ENCODE measurements at regions not wholly inside any gene's neighbourhood (a gene's known extent, or its start where the extent isn't known, plus 50 kb on each side); places are given as distances from the start of the nearest gene placed in this dataset.

- Histone ChIP-seq H3K36me3 (ENCODE audit: control insufficient read depth, insufficient read depth, low read length) (no peaks in the 10 kb centered on the region), H3K27ac (ENCODE audit: low read depth, low read length) (no peak overlapping the region), H3K9ac (ENCODE audit: extremely low read depth, low read length, poor library complexity, severe bottlenecking) (no peak overlapping the region), H3K9me3 (ENCODE audit: control insufficient read depth, low read length) (no peaks in the 10 kb centered on the region), H3K4me1 (ENCODE audit: control insufficient read depth, insufficient read depth, low read length) (no peaks in the 10 kb centered on the region), H3K4me3 (ENCODE audit: low read length) (no peak overlapping the region), H3K27me3 (ENCODE audit: control insufficient read depth, insufficient read depth, low read length, poor library complexity, severe bottlenecking) (no peaks in the 10 kb centered on the region)
- H3K9me3 Mint-ChIP-seq = no peaks in the 10 kb centered on the region
- no peak overlapping the region for H3K27ac Mint-ChIP-seq
- no peak overlapping the region for H3K4me3 Mint-ChIP-seq
- H3K27me3 Mint-ChIP-seq (ENCODE audit: insufficient read depth) = no peaks in the 10 kb centered on the region
- no peak for DNase-seq
- no peaks in the 10 kb centered on the region for H3K36me3 Mint-ChIP-seq (ENCODE audit: low read depth)
- peaks cover 5% of the 10 kb centered on the region for H3K4me1 Mint-ChIP-seq
- WGBS, 2 experiments (ENCODE audit: insufficient coverage in 1 of 2, insufficient read length in 1 of 2) = 66 to 75% methylated on average over 5 of the region's 5 CpGs
- TF ChIP-seq CTCF (conservative IDR thresholded peaks at IDR 0.05) = no peak
Observed at GRCh38 chr2:51293566-51294200, 261.8 kb upstream of the NRXN1 start.

GRCh38 chr2:51291762-51292551 is 260.0 kb upstream of the NRXN1 start:
- Histone ChIP-seq H3K9me3 (ENCODE audit: control insufficient read depth, low read length) (no peaks in the 10 kb centered on the region), H3K27me3 (ENCODE audit: control insufficient read depth, insufficient read depth, low read length, poor library complexity, severe bottlenecking) (no peaks in the 10 kb centered on the region), H3K36me3 (ENCODE audit: control insufficient read depth, insufficient read depth, low read length) (no peaks in the 10 kb centered on the region), H3K4me1 (ENCODE audit: control insufficient read depth, insufficient read depth, low read length) (no peaks in the 10 kb centered on the region), H3K4me3 (ENCODE audit: low read length) (no peak overlapping the region), H3K27ac (ENCODE audit: low read depth, low read length) (no peak overlapping the region), H3K9ac (ENCODE audit: extremely low read depth, low read length, poor library complexity, severe bottlenecking) (no peak overlapping the region)
- Mint-ChIP-seq H3K27me3 (ENCODE audit: insufficient read depth) (no peaks in the 10 kb centered on the region), H3K27ac (peak overlapping the region; percentile 18), H3K9me3 (no peaks in the 10 kb centered on the region), H3K36me3 (ENCODE audit: low read depth) (no peaks in the 10 kb centered on the region), H3K4me1 (peaks cover 5% of the 10 kb centered on the region), H3K4me3 (no peak overlapping the region)
- 43 to 60% methylated on average over 1 to 4 of the region's 5 CpGs for WGBS, 2 experiments (ENCODE audit: insufficient coverage in 1 of 2, insufficient read length in 1 of 2)
- DNase-seq = no peak
- no peak for TF ChIP-seq CTCF (conservative IDR thresholded peaks at IDR 0.05)

- H3K4me1 ChIP-seq (ENCODE audit: control insufficient read depth, insufficient read depth, low read length) = no peaks in the 10 kb centered on the region
- Mint-ChIP-seq H3K27me3 (ENCODE audit: insufficient read depth) (no peaks in the 10 kb centered on the region), H3K9me3 (no peaks in the 10 kb centered on the region), H3K4me3 (no peak overlapping the region), H3K4me1 (peaks cover 5% of the 10 kb centered on the region), H3K36me3 (ENCODE audit: low read depth) (no peaks in the 10 kb centered on the region), H3K27ac (no peak overlapping the region)
- no peaks in the 10 kb centered on the region for H3K9me3 ChIP-seq (ENCODE audit: control insufficient read depth, low read length)
- TF ChIP-seq CTCF (conservative IDR thresholded peaks at IDR 0.05) = no peak
- 60 to 97% methylated on average over 1 to 2 of the region's 2 CpGs for WGBS, 2 experiments (ENCODE audit: insufficient coverage in 1 of 2, insufficient read length in 1 of 2)
- no peak overlapping the region for H3K9ac ChIP-seq (ENCODE audit: extremely low read depth, low read length, poor library complexity, severe bottlenecking)
- H3K36me3 ChIP-seq (ENCODE audit: control insufficient read depth, insufficient read depth, low read length) = no peaks in the 10 kb centered on the region
- no peak for DNase-seq
- H3K27me3 ChIP-seq (ENCODE audit: control insufficient read depth, insufficient read depth, low read length, poor library complexity, severe bottlenecking) = no peaks in the 10 kb centered on the region
- no peak overlapping the region for H3K27ac ChIP-seq (ENCODE audit: low read depth, low read length)
- no peak overlapping the region for H3K4me3 ChIP-seq (ENCODE audit: low read length)
Observed at GRCh38 chr2:51290725-51291124, 258.8 kb upstream of the NRXN1 start.
